ENCODE measurements at regions not wholly inside any gene's neighbourhood (a gene's known extent, or its start where the extent isn't known, plus 50 kb on each side); places are given as distances from the start of the nearest gene placed in this dataset.

GRCh38 chr1:78401148-78401547, 89.6 kb upstream of the PTGFR start:
- TF ChIP-seq, protein P1, sequence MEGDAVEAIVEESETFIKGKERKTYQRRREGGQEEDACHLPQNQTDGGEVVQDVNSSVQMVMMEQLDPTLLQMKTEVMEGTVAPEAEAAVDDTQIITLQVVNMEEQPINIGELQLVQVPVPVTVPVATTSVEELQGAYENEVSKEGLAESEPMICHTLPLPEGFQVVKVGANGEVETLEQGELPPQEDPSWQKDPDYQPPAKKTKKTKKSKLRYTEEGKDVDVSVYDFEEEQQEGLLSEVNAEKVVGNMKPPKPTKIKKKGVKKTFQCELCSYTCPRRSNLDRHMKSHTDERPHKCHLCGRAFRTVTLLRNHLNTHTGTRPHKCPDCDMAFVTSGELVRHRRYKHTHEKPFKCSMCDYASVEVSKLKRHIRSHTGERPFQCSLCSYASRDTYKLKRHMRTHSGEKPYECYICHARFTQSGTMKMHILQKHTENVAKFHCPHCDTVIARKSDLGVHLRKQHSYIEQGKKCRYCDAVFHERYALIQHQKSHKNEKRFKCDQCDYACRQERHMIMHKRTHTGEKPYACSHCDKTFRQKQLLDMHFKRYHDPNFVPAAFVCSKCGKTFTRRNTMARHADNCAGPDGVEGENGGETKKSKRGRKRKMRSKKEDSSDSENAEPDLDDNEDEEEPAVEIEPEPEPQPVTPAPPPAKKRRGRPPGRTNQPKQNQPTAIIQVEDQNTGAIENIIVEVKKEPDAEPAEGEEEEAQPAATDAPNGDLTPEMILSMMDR (IDR thresholded peaks at IDR 0.05), result no peak
- TF ChIP-seq POLR2A (IDR thresholded peaks at IDR 0.05), result no peak

Data from testis (tissue), 2 donors.